ENCODE measurements at regions not wholly inside any gene's neighbourhood (a gene's known extent, or its start where the extent isn't known, plus 50 kb on each side); places are given as distances from the start of the nearest gene placed in this dataset.

DNA sequence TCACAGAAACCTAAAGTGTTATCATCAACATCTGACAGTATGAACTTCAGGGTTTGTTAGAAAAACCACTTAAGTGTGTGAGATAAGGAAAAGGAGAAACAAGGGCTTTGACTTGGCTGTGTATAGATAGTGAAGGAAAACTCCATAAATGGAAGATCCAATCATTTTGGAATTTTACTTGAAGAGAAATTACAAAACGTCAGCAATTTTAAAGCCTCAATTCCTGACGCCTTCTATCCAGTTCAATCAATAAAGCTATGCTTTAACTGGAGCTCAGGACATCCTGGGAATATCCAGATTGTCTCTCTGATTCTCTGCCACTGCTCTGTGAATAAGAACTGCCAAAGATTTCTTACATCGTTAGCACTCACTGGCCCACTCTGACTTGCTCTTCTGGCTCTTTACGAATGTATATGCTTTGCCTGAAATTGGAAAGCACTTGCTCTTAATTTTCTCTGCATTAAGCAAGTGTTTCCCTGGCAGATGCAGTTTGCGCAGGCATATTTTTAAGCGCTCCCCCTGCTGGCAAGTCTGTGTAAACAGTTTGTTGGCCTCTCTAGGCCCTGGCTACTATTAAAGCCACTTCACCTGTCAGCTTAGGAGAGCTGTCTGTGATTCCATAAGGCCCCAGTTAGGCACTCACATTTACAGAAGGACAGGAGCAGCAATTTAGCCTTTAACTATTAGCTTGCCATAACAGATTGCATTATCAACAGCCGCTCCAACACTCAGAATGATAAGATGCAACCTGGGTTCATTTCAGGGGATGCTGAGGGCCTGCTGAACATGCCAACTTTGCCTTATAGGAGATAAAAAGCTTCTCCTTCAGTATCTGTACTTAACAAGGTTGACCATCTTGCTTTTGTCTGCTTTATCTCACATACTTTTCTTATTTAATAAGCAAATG is 251.4 kb upstream of the DDX53 start:
- TF ChIP-seq POLR2AphosphoS5 (IDR thresholded peaks at IDR 0.05; ENCODE audit: low read length) (no peak), RBBP5 (conservative IDR thresholded peaks at IDR 0.05) (no peak), CHD2 (IDR thresholded peaks at IDR 0.05; ENCODE audit: borderline replicate concordance, low read depth, low read length) (no peak), EED (IDR thresholded peaks at IDR 0.05; ENCODE audit: low read depth) (no peak), EGR1 (IDR thresholded peaks at IDR 0.05; ENCODE audit: borderline replicate concordance in 1 of 2, low read depth in 2 of 2, low read length in 2 of 2) (no peak), SREBF1 (IDR thresholded peaks at IDR 0.05; ENCODE audit: low read length) (no peak), TCF12 (IDR thresholded peaks at IDR 0.05; ENCODE audit: low read depth, low read length) (no peak), KDM1A (IDR thresholded peaks at IDR 0.05; ENCODE audit: borderline replicate concordance) (no peak)
- TF ChIP-seq, protein P1, sequence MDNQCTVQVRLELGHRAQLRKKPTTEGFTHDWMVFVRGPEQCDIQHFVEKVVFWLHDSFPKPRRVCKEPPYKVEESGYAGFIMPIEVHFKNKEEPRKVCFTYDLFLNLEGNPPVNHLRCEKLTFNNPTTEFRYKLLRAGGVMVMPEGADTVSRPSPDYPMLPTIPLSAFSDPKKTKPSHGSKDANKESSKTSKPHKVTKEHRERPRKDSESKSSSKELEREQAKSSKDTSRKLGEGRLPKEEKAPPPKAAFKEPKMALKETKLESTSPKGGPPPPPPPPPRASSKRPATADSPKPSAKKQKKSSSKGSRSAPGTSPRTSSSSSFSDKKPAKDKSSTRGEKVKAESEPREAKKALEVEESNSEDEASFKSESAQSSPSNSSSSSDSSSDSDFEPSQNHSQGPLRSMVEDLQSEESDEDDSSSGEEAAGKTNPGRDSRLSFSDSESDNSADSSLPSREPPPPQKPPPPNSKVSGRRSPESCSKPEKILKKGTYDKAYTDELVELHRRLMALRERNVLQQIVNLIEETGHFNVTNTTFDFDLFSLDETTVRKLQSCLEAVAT (IDR thresholded peaks at IDR 0.05): no peak
